Activated T-cell treated with anti-CD3 and anti-CD28 coated beads for 24 hours (primary cell): ENCODE measurements at regions not wholly inside any gene's neighbourhood (a gene's known extent, or its start where the extent isn't known, plus 50 kb on each side); places are given as distances from the start of the nearest gene placed in this dataset.
A peak's percentile ranks its signal among the peaks of the same experiment; 100 is the strongest.

Experiments
- DNase-seq: peaks from one replicate; pipeline ENCODE4 v3.0.0-alpha.2; 2020; ENCODE audit warnings: low read depth

GRCh38 chr15:31473385-31474058 lies 146.9 kb downstream of the KLF13 start:
- DNase-seq, result no peak

- peak; percentile 18 for DNase-seq
Observed at GRCh38 chr15:31474059-31474868, 147.6 kb downstream of the KLF13 start.

GRCh38 chr15:31476236-31476810 lies 149.7 kb downstream of the KLF13 start:
- no peak for DNase-seq

DNA sequence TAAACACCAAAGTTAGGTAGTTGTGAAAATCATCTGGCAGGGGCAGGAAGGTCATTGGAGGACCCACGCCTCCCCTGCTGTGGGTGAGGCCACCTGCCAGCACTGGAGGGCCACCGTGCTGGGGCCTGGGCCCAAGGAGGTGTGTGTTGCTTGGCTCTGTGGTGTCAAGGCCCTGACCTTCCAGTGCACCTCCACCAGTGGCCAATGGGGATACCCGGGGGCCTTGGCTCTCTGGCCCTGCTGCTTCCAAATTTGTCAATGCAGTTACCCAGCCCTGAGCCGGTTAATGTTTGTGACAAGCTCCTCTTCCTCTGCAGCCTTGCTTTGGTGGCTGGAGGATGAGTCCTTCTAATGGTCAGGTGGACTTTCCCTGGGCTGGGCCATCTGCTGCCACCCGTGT lies 150.2 kb downstream of the KLF13 start:
- DNase-seq, result no peak

DNA sequence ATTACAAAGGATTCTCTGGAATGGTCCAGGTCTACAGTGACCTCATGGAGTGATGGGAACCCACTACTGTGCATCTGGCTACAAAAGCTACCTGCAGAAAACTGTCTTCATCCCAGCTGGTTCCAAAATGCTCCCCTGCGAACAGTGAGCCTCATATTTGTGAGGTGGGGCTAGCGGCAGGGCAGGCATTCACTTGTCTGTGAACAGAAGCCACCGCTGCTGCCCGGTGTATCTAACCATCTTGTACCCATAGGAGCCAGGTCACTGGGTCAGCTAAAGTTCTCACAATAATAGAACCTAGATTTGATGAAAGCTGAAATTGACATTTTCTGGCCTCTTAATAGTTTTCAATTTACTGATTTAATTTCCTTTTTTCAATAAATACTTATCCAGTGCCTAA lies 150.7 kb downstream of the KLF13 start:
- DNase-seq, result no peak

DNA sequence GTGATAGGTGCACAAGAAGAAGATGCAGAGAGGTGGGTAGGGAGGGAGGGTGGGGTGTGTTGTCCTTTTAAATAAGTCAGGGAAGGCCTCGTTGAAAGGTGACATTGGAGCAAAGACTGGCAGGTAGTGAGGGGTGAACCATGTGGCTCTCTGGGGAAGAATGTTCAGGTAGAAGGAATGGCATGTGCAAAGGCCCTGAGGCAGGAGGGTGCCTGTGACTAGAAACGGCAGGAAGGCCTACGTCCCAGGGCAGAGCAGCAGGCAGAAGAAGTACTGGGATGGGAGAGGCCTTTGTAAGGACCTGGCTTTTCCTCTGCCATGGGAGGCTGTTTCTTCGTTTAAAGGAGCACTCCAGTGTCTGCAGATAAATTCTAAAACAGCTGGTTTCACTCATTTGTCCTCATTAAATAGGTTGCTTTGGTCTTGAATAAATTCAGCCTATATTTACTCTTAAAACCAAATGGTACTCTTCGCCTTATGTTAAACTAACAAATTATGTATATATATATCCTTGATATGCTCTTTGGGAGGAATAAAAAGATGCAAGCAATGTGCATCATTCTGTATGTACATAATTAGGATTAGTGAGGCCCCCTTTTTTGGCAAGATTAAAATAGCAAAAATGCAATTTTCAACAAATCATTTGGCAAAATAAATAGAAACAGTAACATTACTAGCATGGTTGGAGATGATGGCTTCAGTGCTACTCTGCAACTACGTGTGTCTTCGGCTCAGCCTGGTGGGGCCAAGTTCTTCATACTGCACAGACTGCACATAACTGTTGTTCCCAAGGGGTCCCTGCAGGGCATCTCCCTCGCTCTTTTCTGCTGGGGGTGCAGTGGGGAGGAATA lies 151.4 kb downstream of the KLF13 start:
- DNase-seq, result no peak

DNA sequence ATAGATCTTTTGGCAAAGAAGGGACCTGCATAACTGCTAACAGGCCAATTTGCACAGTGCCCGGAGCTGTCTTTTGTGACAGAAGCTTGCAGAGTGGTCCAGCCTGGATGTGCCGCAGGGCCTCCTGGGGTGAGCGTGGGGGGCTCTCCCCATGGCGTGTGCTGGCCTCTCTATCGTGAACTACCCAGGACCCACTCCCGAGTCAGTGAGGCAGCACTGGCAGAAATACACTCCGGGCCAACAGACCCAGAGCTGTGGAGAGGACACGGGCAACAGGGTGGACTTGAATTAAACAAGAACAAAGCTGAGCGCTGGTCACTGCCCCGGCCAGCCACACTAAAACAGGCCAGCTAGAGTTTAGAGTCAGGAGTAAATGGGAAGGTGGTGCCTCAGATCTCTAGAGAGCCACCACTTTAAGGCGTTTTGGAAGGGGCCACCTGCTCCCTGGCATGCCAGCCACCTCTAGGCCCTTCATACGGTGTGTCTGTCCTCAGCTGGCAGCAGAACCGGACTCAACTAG lies 152.1 kb downstream of the KLF13 start:
- DNase-seq, result no peak

DNA sequence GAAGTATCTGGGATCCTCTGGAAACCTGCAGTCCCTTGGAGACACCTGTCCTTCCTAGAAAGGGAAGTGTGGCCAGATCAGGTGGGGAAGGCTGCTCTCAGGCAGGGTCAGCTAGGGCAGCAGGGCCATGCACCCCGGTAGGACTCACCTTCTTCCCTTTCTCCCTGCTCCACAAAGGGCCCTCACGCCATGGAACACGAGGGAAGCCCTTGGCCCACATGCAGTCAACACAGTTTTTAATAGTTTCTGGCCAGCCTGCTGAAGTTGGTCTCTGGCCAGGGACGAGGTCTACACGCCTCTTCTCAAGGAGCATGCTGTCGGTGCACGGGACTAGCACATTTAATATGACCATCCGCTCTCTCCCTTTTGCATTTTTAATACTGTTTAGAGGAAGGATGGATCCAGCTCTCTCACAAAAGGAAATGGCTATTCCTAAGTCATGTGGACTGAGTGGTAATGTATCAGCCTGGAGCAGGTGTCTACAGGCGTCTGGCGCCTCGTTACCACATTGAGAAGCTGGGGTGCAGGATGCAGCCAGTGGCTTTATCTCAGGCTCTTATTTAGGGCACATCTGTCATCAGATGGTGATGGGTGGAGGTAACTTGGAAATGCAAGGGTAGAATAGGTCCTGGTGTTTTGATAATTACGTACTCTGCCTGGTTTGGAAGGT lies 153.9 kb downstream of the KLF13 start:
- no peak for DNase-seq

- DNase-seq, result no peak
Observed at GRCh38 chr15:31481142-31481541, 154.5 kb downstream of the KLF13 start.

DNA sequence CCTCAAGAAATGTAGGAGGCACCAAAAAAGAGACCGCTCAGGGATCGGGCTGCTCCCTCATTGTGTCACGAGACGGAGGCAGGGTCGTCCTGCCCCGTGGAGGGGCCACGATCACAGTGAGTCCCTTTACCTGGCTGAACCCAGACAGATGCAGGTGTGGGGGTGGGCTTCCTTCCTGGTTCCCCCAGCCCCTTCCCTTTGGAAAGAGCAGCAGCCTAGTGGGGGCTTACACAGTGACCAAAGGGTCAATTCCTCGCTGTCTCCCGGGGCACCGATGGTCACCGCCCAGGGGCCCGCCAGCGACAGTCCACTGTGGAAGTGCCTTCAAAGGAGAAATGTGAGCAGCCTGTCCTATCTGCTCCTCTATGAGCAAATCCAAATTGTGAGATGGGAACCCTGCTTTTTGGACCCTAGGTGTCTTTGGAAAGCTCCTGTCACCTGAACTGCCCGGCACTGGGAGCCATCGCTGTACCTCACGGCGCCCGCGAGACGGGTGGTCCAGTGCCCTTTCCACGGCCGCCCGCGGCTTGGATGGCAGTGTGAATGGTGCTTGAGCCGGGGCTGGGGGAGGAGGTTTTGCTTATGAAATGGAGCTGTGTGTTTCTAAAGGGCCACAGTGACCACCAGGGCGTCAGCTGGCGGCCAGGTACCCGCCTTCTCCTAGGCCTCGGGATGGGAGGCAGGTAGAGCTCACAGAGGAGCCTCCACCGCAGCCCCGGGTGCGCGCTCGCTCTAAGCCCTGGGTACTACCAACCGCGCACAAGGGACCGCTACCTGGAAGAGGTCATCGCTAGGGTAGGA lies 155.7 kb downstream of the KLF13 start:
- DNase-seq, result no peak

DNA sequence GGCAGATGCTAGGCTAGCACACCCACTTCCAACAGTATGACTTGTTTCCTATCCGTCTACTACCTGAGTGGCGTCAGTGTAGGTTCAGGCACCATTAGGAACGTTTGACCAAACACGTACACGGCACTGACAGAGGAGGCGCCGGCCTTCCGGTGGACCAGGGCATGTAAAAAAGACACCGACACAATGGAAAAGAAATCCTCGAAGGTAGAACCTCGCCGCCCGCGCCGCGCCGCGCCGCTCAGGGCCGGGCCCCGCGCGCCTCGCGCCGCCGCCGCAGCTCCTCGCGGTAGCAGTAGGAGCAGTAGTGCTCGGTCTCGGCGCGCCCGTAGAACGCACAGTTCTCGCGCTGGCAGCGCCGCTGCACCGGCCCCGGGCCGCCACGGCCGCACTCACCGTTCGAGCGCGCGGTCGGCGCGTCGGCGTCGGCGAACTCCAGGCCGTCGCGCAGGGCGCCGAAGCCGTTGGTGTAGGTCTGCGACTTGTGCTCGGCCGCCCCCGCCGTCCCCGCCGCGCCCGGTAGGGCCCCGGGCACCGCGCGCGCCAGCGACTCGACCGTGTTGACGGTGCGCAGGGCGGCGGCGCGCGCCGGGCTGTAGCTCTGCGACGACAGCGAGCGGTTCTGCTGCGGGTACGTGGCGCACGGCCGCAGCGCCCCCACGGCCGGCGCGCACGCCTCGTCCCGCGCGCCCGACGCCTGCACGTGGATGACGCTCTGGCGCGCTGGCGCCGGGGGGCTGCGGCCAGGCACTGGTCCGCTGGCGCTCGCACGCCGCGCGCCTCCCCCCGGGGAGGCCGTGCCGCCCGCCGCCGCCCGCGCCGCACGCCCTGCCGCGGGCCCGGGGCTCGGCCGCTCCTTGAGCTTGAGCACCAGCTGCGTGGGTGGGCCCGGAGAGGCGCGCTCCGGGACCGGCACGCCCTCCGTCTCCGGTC lies 156.7 kb downstream of the KLF13 start:
- peak; percentile 20 for DNase-seq

- peak; percentile 11 for DNase-seq
Observed at GRCh38 chr15:31483986-31484951, 157.6 kb downstream of the KLF13 start.

DNA sequence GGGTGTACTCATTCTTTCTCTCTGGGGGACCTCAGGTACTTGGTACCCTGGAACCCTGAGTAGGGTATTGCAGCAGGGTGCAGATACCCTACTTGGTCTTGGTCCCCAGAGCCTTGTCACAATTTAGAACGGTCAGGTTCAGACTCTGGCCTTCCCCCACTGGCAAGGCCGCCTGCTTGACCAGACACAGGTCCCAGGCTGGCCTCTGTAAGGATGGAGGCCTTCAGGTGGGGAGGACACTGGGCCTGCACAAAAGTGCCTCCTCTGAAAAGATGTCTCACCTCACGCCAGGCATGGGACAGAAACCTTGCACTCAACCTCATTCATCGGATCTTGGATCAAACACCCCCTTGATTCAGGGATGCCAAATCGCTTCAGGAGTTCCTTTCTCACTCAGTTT lies 158.4 kb downstream of the KLF13 start:
- no peak for DNase-seq

GRCh38 chr15:31485431-31485830 lies 158.8 kb downstream of the KLF13 start:
- DNase-seq, result no peak

DNA sequence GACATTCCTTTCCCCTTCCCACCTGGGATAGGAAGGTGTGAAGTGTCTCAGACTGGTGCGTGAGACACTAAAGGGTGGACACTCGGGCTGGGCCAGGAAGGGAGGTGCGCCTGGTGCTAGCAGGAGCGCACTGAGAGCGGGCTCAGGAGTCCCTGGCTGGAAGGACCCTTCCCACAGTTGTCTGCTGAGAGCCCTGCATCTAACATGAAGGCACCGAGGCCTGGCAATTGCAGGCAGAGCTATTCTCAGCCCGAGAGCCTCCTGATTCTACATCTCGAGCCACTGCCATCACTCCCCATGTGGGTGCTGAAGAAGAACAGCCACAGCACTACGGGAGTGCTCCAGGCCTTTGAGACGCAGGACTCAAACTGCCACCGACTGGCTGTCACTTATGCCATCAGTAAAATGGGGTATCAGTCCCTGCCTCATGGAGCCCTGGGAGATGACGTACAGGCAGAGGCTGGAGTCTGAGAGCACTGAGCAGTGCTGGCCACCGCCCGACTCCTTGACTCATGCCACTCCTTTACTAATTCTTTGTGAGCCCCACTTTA lies 159.4 kb downstream of the KLF13 start:
- no peak for DNase-seq

GRCh38 chr15:31486506-31486905 lies 159.9 kb downstream of the KLF13 start:
- no peak for DNase-seq

GRCh38 chr15:31486906-31487695 lies 160.5 kb downstream of the KLF13 start:
- no peak for DNase-seq
